ENCODE measurements at regions not wholly inside any gene's neighbourhood (a gene's known extent, or its start where the extent isn't known, plus 50 kb on each side); places are given as distances from the start of the nearest gene placed in this dataset.

DNA sequence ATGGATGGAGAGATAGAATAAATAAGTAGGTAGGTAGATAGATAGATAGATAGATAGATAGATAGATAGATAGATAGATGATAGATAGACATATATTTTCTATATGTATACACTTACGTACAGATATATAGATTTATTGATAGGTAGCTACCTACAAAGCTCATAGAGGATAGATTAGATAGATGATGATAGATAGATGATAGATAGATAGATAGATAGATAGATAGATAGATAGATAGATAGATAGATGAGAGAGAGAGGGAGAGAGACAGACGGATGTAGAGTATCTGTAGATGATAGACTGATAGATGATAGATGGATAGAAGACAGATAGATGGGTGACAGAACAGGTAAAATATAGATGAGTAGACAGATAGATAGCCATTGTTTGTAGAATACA lies 191.3 kb upstream of the PFKP start:
- no peak for DNase-seq (ENCODE audit: low spot score)
- TF ChIP-seq SP1 (IDR thresholded peaks at IDR 0.05) (no peak), YY1 (IDR thresholded peaks at IDR 0.05) (no peak)
- TF ChIP-seq, protein P1, sequence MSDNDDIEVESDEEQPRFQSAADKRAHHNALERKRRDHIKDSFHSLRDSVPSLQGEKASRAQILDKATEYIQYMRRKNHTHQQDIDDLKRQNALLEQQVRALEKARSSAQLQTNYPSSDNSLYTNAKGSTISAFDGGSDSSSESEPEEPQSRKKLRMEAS (IDR thresholded peaks at IDR 0.05) = no peak
- no peak overlapping the region for H3K4me3 ChIP-seq (ENCODE audit: low read depth in 1 of 3, low read length in 3 of 3)
- H3K27me3 ChIP-seq (ENCODE audit: control insufficient read depth in 4 of 4, insufficient read depth in 4 of 4, low read length in 3 of 4) = peaks cover 0 to 6% (median 0%) of the 10 kb centered on the region in 4 donors
- 69% methylated on average over 2 of the region's 2 CpGs for whole genome bisulfite sequencing
- H3K36me3 ChIP-seq (ENCODE audit: control insufficient read depth in 4 of 4, insufficient read depth in 3 of 4, low read depth in 1 of 4, low read length in 3 of 4) = no peaks in the 10 kb centered on the region
- no peak overlapping the region for H3K27ac ChIP-seq (ENCODE audit: low read depth in 1 of 2, low read length in 2 of 2)
- H3K9ac ChIP-seq (ENCODE audit: low read depth in 1 of 2, low read length in 2 of 2) = no peak overlapping the region
- H3K9me3 ChIP-seq (ENCODE audit: control insufficient read depth in 4 of 4, low read length in 3 of 4) = no peaks in the 10 kb centered on the region
- no peaks in the 10 kb centered on the region for H3K4me1 ChIP-seq (ENCODE audit: control insufficient read depth in 4 of 4, insufficient read depth in 4 of 4, low read length in 3 of 4)

DNA sequence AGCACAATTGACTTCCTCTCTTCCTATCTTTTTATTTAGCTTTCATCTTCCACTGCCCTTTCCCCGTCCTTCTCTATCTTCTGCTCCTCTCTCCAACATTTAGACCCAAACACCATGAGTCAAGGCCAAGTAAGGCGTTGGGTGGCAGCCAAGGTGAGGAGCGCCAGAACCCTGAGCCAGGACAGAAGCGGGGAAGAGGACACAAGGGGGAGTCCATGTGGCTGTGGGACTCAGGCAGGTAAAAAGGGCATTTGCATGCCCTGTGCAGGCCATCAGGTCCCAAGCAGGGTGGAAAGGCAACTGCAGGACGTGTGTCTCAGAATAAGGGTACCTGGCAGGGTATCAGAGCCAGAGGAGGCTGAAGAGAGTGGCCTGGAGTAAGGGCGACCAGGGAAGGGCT lies 192.4 kb upstream of the PFKP start:
- H3K9ac ChIP-seq (ENCODE audit: low read depth in 1 of 2, low read length in 2 of 2) = no peak overlapping the region
- TF ChIP-seq EGR1 (IDR thresholded peaks at IDR 0.05; ENCODE audit: low read depth in 2 of 2) = no peak
- DNase-seq (ENCODE audit: low spot score) = no peak
- WGBS = 56% methylated on average over 6 of the region's 6 CpGs
- H3K36me3 ChIP-seq (ENCODE audit: control insufficient read depth in 4 of 4, insufficient read depth in 3 of 4, low read depth in 1 of 4, low read length in 3 of 4) = no peaks in the 10 kb centered on the region
- no peaks in the 10 kb centered on the region for H3K4me1 ChIP-seq (ENCODE audit: control insufficient read depth in 4 of 4, insufficient read depth in 4 of 4, low read length in 3 of 4)
- no peak overlapping the region for H3K27ac ChIP-seq (ENCODE audit: low read depth in 1 of 2, low read length in 2 of 2)
- no peak overlapping the region for H3K4me3 ChIP-seq (ENCODE audit: low read depth in 1 of 3, low read length in 3 of 3)
- peaks cover 0 to 4% (median 0%) of the 10 kb centered on the region in 4 donors for H3K27me3 ChIP-seq (ENCODE audit: control insufficient read depth in 4 of 4, insufficient read depth in 4 of 4, low read length in 3 of 4)
- no peaks in the 10 kb centered on the region for H3K9me3 ChIP-seq (ENCODE audit: control insufficient read depth in 4 of 4, low read length in 3 of 4)

DNA sequence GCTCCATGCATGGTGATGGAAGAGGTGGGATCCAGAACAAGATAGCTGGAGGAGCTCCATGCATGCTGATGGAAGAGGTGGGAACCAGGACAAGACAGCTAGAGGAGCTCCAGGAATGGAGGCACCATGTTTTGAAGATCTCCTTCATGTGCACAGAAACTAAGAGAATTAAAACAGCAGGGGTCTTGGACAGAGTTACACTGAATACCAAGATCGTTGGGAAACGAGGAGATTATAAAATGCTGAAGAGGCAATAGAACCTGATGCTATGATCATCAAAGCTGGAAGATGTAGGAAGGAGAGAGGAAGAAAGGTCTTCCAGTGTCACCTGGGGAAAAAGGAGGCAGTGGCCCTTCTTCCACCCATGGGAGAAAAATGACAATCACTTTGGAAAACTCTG lies 193.6 kb upstream of the PFKP start:
- Histone ChIP-seq H3K27me3 (ENCODE audit: control insufficient read depth in 4 of 4, insufficient read depth in 4 of 4, low read length in 3 of 4) (peaks cover 0 to 4% (median 2%) of the 10 kb centered on the region in 4 donors), H3K4me1 (ENCODE audit: control insufficient read depth in 4 of 4, insufficient read depth in 4 of 4, low read length in 3 of 4) (no peaks in the 10 kb centered on the region), H3K9ac (ENCODE audit: low read depth in 1 of 2, low read length in 2 of 2) (no peak overlapping the region), H3K4me3 (ENCODE audit: low read depth in 1 of 3, low read length in 3 of 3) (no peak overlapping the region), H3K27ac (ENCODE audit: low read depth in 1 of 2, low read length in 2 of 2) (no peak overlapping the region), H3K36me3 (ENCODE audit: control insufficient read depth in 4 of 4, insufficient read depth in 3 of 4, low read depth in 1 of 4, low read length in 3 of 4) (no peaks in the 10 kb centered on the region), H3K9me3 (ENCODE audit: control insufficient read depth in 4 of 4, low read length in 3 of 4) (no peaks in the 10 kb centered on the region)
- no peak for DNase-seq (ENCODE audit: low spot score)
- 80% methylated on average over 2 of the region's 2 CpGs for WGBS
- TF ChIP-seq RXRA (IDR thresholded peaks at IDR 0.05) = no peak
- TF ChIP-seq FOXA2 (IDR thresholded peaks at IDR 0.05) = no peak
- TF ChIP-seq NR2F2 (IDR thresholded peaks at IDR 0.05) = no peak
- TF ChIP-seq RAD21 (IDR thresholded peaks at IDR 0.05) = no peak
- TF ChIP-seq, protein P1 (IDR thresholded peaks at IDR 0.05) = no peak
- no peak for TF ChIP-seq YY1 (IDR thresholded peaks at IDR 0.05)
- no peak for TF ChIP-seq TAF1 (conservative IDR thresholded peaks at IDR 0.05)
- TF ChIP-seq SP1 (IDR thresholded peaks at IDR 0.05) = no peak
- no peak for TF ChIP-seq JUND (IDR thresholded peaks at IDR 0.05)
- TF ChIP-seq, protein P2, sequence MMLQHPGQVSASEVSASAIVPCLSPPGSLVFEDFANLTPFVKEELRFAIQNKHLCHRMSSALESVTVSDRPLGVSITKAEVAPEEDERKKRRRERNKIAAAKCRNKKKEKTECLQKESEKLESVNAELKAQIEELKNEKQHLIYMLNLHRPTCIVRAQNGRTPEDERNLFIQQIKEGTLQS (IDR thresholded peaks at IDR 0.05) = no peak
- TF ChIP-seq, protein P3, sequence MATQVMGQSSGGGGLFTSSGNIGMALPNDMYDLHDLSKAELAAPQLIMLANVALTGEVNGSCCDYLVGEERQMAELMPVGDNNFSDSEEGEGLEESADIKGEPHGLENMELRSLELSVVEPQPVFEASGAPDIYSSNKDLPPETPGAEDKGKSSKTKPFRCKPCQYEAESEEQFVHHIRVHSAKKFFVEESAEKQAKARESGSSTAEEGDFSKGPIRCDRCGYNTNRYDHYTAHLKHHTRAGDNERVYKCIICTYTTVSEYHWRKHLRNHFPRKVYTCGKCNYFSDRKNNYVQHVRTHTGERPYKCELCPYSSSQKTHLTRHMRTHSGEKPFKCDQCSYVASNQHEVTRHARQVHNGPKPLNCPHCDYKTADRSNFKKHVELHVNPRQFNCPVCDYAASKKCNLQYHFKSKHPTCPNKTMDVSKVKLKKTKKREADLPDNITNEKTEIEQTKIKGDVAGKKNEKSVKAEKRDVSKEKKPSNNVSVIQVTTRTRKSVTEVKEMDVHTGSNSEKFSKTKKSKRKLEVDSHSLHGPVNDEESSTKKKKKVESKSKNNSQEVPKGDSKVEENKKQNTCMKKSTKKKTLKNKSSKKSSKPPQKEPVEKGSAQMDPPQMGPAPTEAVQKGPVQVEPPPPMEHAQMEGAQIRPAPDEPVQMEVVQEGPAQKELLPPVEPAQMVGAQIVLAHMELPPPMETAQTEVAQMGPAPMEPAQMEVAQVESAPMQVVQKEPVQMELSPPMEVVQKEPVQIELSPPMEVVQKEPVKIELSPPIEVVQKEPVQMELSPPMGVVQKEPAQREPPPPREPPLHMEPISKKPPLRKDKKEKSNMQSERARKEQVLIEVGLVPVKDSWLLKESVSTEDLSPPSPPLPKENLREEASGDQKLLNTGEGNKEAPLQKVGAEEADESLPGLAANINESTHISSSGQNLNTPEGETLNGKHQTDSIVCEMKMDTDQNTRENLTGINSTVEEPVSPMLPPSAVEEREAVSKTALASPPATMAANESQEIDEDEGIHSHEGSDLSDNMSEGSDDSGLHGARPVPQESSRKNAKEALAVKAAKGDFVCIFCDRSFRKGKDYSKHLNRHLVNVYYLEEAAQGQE (IDR thresholded peaks at IDR 0.05) = no peak
- TF ChIP-seq, protein P4, sequence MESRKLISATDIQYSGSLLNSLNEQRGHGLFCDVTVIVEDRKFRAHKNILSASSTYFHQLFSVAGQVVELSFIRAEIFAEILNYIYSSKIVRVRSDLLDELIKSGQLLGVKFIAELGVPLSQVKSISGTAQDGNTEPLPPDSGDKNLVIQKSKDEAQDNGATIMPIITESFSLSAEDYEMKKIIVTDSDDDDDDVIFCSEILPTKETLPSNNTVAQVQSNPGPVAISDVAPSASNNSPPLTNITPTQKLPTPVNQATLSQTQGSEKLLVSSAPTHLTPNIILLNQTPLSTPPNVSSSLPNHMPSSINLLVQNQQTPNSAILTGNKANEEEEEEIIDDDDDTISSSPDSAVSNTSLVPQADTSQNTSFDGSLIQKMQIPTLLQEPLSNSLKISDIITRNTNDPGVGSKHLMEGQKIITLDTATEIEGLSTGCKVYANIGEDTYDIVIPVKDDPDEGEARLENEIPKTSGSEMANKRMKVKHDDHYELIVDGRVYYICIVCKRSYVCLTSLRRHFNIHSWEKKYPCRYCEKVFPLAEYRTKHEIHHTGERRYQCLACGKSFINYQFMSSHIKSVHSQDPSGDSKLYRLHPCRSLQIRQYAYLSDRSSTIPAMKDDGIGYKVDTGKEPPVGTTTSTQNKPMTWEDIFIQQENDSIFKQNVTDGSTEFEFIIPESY (IDR thresholded peaks at IDR 0.05) = no peak
- TF ChIP-seq FOXA1 (IDR thresholded peaks at IDR 0.05) = no peak
- TF ChIP-seq, protein P5, sequence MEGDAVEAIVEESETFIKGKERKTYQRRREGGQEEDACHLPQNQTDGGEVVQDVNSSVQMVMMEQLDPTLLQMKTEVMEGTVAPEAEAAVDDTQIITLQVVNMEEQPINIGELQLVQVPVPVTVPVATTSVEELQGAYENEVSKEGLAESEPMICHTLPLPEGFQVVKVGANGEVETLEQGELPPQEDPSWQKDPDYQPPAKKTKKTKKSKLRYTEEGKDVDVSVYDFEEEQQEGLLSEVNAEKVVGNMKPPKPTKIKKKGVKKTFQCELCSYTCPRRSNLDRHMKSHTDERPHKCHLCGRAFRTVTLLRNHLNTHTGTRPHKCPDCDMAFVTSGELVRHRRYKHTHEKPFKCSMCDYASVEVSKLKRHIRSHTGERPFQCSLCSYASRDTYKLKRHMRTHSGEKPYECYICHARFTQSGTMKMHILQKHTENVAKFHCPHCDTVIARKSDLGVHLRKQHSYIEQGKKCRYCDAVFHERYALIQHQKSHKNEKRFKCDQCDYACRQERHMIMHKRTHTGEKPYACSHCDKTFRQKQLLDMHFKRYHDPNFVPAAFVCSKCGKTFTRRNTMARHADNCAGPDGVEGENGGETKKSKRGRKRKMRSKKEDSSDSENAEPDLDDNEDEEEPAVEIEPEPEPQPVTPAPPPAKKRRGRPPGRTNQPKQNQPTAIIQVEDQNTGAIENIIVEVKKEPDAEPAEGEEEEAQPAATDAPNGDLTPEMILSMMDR (IDR thresholded peaks at IDR 0.05; ENCODE audit: low read depth, low read length, missing input control) = no peak
- TF ChIP-seq HNF4G (IDR thresholded peaks at IDR 0.05) = no peak
- TF ChIP-seq EGR1 (IDR thresholded peaks at IDR 0.05; ENCODE audit: low read depth in 2 of 2) = no peak
